GM12872 (cell line): ENCODE measurements at regions not wholly inside any gene's neighbourhood (a gene's known extent, or its start where the extent isn't known, plus 50 kb on each side); places are given as distances from the start of the nearest gene placed in this dataset.

Experiments
- CTCF ChIP-seq: IDR thresholded peaks from 3 replicates; pipeline ENCODE4 v1.5.1; 2011; ENCODE audit warnings: low read depth, mild to moderate bottlenecking, low read length, moderate library complexity; ENCODE audit not compliant: insufficient read depth

- TF ChIP-seq CTCF: no peak
Observed at GRCh38 chr9:31248156-31248555, 1136.3 kb upstream of the ACO1 start.

GRCh38 chr9:31251386-31251785, 1133.1 kb upstream of the ACO1 start:
- no peak for TF ChIP-seq CTCF

GRCh38 chr9:31253800-31254762, 1130.4 kb upstream of the ACO1 start:
- no peak for TF ChIP-seq CTCF

DNA sequence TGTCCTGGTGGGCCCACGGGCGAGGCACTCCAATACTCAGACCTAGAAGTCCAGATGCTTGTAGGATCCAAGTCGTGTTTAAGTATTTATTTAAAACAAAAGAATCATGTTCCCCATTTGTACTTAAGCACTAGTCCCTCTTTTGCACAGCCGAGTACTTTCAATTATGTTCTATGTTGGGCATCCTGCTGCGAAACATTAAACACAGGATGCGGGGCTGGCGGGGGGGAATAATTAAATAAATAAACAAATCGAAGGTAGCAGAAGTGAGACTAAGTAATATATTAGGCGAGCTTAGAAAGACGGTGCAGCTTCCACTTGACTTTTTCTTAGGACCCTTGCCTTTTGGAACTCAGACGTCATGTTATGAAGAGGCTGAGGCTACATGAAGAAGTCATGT, 1129.2 kb upstream of the ACO1 start:
- TF ChIP-seq CTCF: no peak

- no peak for TF ChIP-seq CTCF
Observed at GRCh38 chr9:31259824-31260223, 1124.6 kb upstream of the ACO1 start.

DNA sequence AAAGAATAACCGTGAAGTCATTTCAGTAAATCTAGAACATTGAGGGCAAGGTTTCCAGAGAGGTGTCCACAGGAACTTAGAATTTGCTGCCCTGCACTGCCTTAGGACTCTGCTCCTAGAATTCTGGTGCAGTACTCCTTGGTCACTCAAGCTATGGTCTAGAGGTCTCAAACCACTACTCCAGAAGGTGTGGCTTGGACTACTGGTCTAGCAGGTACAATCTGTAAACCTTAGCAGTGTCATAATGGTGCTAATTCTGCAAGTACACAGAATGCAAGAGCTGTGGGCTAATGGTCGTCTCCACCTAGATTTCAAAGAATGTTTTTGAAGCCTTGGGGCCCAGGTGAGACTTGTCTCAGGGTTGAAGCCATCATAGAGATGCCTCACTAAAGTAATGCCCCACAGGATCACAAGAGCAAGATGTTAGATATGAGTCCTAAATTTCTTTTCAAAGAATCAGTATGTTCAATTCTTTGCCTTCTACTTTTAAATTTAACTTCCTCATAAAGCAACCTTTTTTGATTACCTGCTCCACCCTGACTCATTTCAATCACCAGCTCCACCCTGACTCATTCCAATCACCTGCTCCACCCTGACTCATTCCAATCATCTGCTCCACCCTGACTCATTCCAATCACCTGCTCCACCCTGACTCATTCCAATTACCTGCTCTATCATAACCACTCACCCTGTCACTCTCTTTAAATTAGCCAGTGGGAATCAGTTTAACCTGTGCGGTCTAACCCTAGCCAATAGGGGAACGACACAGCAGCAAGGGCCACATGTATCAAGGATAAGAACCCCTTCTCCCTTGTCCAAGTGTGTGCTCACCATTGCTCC, 1111.8 kb upstream of the ACO1 start:
- TF ChIP-seq CTCF: no peak

DNA sequence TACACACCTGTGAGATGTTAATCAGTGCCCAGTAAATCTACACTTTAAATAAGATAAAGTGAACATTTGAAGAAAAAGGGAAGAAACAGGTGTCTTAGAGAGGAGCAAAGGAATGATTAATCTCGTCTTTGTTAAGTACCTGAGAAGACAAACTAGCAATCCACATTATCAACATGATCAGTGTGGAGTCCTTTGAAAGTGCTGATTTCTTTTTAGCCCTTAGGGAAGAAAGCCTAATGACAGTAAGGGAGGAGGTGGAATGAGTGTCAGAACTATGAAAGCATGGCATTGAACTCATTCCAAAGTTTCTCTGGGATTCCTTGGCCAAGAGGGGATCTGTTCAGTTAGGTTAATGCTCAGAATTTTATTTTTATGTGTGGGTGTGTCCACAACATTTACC, 1109.0 kb upstream of the ACO1 start:
- no peak for TF ChIP-seq CTCF
